ENCODE measurements at regions not wholly inside any gene's neighbourhood (a gene's known extent, or its start where the extent isn't known, plus 50 kb on each side); places are given as distances from the start of the nearest gene placed in this dataset.

GRCh38 chr10:83222832-83223742 is 916.2 kb upstream of the GHITM start:
- no peak for DNase-seq (ENCODE audit: low spot score)
- H3K27me3 ChIP-seq, result no peaks in the 10 kb centered on the region
- no peaks in the 10 kb centered on the region for H3K9me3 ChIP-seq
- H3K36me3 ChIP-seq, result no peaks in the 10 kb centered on the region
- H3K4me1 ChIP-seq, result no peaks in the 10 kb centered on the region
- no peak overlapping the region for H3K27ac ChIP-seq
- TF ChIP-seq, protein P1, sequence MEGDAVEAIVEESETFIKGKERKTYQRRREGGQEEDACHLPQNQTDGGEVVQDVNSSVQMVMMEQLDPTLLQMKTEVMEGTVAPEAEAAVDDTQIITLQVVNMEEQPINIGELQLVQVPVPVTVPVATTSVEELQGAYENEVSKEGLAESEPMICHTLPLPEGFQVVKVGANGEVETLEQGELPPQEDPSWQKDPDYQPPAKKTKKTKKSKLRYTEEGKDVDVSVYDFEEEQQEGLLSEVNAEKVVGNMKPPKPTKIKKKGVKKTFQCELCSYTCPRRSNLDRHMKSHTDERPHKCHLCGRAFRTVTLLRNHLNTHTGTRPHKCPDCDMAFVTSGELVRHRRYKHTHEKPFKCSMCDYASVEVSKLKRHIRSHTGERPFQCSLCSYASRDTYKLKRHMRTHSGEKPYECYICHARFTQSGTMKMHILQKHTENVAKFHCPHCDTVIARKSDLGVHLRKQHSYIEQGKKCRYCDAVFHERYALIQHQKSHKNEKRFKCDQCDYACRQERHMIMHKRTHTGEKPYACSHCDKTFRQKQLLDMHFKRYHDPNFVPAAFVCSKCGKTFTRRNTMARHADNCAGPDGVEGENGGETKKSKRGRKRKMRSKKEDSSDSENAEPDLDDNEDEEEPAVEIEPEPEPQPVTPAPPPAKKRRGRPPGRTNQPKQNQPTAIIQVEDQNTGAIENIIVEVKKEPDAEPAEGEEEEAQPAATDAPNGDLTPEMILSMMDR (IDR thresholded peaks at IDR 0.05), result no peak
- no peak overlapping the region for H3K4me3 ChIP-seq

DNA sequence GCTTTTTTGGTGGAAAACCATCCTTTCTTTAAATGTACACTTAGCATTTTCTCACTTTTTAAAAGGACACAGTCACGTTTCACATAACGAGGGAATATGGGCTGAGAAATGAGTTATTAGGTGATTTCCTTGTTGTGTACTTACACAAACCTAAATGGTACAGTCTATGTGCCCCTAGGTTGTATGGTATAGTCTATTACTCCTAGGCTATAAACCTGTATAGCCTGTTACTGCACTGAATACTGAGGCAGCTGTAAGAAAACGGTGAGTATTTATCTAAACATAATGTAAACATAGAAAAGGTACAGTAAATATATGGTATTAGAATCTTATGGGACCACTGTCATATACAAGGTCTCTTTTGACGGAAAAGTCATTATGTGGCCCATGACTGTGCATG is 913.5 kb upstream of the GHITM start:
- Histone ChIP-seq H3K27me3 (no peaks in the 10 kb centered on the region), H3K4me1 (no peaks in the 10 kb centered on the region), H3K9me3 (no peaks in the 10 kb centered on the region), H3K4me3 (no peak overlapping the region), H3K36me3 (no peaks in the 10 kb centered on the region), H3K27ac (no peak overlapping the region)
- no peak for DNase-seq (ENCODE audit: low spot score)
- TF ChIP-seq, protein P1 (IDR thresholded peaks at IDR 0.05), result no peak

DNA sequence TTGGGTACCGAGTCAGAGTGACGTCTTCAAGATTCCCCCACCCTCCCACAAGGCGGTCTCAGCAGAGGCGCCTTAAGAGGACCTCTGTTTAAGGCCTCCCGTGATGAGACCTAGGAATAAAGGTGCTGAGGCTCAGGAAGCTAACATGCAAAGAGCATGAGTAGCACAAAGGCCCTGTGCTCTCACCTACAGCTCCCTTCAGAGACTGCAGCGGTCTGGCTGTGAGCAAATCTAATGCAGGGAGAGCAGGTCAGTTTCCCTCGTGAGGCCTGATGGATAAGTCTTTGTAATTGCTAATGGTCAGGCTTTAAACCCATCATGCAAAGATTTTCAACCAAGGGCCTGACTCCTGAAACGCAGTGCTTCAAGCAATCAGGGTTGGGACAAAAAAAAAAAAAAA is 909.3 kb upstream of the GHITM start:
- TF ChIP-seq, protein P1 (IDR thresholded peaks at IDR 0.05), result no peak
- no peak overlapping the region for H3K27ac ChIP-seq

DNA sequence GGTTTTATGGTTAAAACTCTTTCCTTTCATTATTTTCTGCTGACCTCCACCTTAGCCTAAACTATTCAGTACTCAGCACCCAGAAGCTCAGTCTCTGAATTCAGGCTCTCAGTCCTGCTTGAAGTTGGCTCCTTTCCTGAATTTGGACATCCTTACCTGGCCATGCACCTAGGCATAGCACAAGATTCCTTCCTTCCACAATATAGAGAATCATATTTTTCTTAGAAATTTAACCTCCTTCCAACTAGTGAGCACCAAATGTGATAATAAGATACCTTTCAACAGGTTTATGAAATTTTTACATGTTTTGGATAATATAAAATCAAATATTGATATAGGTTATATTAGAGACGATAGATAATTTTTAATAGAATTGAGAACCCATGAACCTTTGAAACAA is 905.6 kb upstream of the GHITM start:
- no peaks in the 10 kb centered on the region for H3K36me3 ChIP-seq
- no peaks in the 10 kb centered on the region for H3K27me3 ChIP-seq
- no peak overlapping the region for H3K27ac ChIP-seq
- no peak overlapping the region for H3K4me3 ChIP-seq
- DNase-seq (ENCODE audit: low spot score), result no peak
- H3K9me3 ChIP-seq, result no peaks in the 10 kb centered on the region
- TF ChIP-seq, protein P1 (IDR thresholded peaks at IDR 0.05), result no peak
- no peaks in the 10 kb centered on the region for H3K4me1 ChIP-seq

More for the DNA sequence above, 909.3 kb upstream of the GHITM start:
- Histone ChIP-seq H3K4me3 (no peak overlapping the region), H3K4me1 (no peaks in the 10 kb centered on the region), H3K27me3 (no peaks in the 10 kb centered on the region), H3K9me3 (no peaks in the 10 kb centered on the region), H3K36me3 (no peaks in the 10 kb centered on the region)
- DNase-seq (ENCODE audit: low spot score), result no peak

GRCh38 chr10:83248106-83248631 is 891.1 kb upstream of the GHITM start:
- H3K4me1 ChIP-seq, result no peaks in the 10 kb centered on the region
- no peaks in the 10 kb centered on the region for H3K36me3 ChIP-seq
- H3K9me3 ChIP-seq, result peaks cover 0 to 9% of the 10 kb centered on the region in 2 donors
- no peaks in the 10 kb centered on the region for H3K27me3 ChIP-seq
- TF ChIP-seq, protein P1 (IDR thresholded peaks at IDR 0.05), result no peak
- H3K4me3 ChIP-seq, result no peak overlapping the region
- no peak overlapping the region for H3K27ac ChIP-seq
- DNase-seq (ENCODE audit: low spot score), result no peak
